Lung (tissue), 11 donors: ENCODE measurements at regions not wholly inside any gene's neighbourhood (a gene's known extent, or its start where the extent isn't known, plus 50 kb on each side); places are given as distances from the start of the nearest gene placed in this dataset.
A peak's percentile ranks its signal among the peaks of the same experiment; 100 is the strongest.

ENCODE experiments used
- ATAC-seq: fragments of 200-7000 bp; cut with Tn5 transposase; one replicate; pipeline ENCODE4 v1.9.1; 2020; ENCODE audit warnings: moderate number of reproducible peaks; ENCODE audit not compliant: insufficient read depth, low FRiP score
- DNase-seq, 3 donors: peaks; one replicate each; pipeline ENCODE4 v3.0.0-alpha.2; 2013 to 2017
- H3K27ac ChIP-seq, 2 donors: one replicate each; pipeline ENCODE4 v1.5.1; 2013; ENCODE audit warnings: mild to moderate bottlenecking in 2 of 2, moderate library complexity in 2 of 2, control low read depth in 1 of 2, inconsistent platforms in 1 of 2, low read depth in 1 of 2, low read length in 1 of 2
- H3K27me3 ChIP-seq, 3 donors: one replicate each; pipeline ENCODE4 v1.5.1; 2013; ENCODE audit warnings: low read length in 2 of 3; ENCODE audit not compliant: control insufficient read depth in 3 of 3, insufficient read depth in 3 of 3
- H3K36me3 ChIP-seq, 4 donors: one replicate each; pipeline ENCODE4 v1.5.1; 2013; ENCODE audit warnings: low read length in 4 of 4, mild to moderate bottlenecking in 1 of 4, moderate library complexity in 1 of 4; ENCODE audit not compliant: control insufficient read depth in 4 of 4, insufficient read depth in 4 of 4
- H3K4me1 ChIP-seq, 5 donors: one replicate each; pipeline ENCODE4 v1.5.1; 2013; ENCODE audit warnings: low read length in 5 of 5, mild to moderate bottlenecking in 2 of 5, moderate library complexity in 1 of 5; ENCODE audit not compliant: control insufficient read depth in 5 of 5, insufficient read depth in 5 of 5
- H3K4me3 ChIP-seq: one replicate; pipeline ENCODE4 v1.5.1; 2013; ENCODE audit warnings: mild to moderate bottlenecking, control low read depth, moderate library complexity
- H3K9ac ChIP-seq, 2 donors: one replicate each; pipeline ENCODE4 v1.5.1; 2013; ENCODE audit warnings: low read length in 2 of 2, control low read depth in 1 of 2; ENCODE audit not compliant: insufficient read depth in 1 of 2
- H3K9me3 ChIP-seq, 4 donors: one replicate each; pipeline ENCODE4 v1.5.1; 2013; ENCODE audit warnings: low read length in 3 of 4, mild to moderate bottlenecking in 1 of 4, moderate library complexity in 1 of 4; ENCODE audit not compliant: control insufficient read depth in 4 of 4, insufficient read depth in 3 of 4
- CTCF ChIP-seq: IDR thresholded peaks from 2 replicates; pipeline ENCODE4 v1.5.1; 2012; ENCODE audit warnings: mild to moderate bottlenecking; ENCODE audit errors: control extremely low read depth, extremely low read depth
- WGBS, 2 donors: extraction: QIAGEN DNeasy Blood & Tissue Kit; methylation state at CpG; one replicate each; pipeline ENCODE4 v1.1.7; 2013; 5-methylcytosine and 5-hydroxymethylcytosine counted together
- donor health status: control.
- donor health status: control.
- donor health status: Bipolar disorder and iron deficiency.
- donor health status: healthy.
- donor health status: DM: yes; HTN: yes; CAD: no.

- Histone ChIP-seq H3K36me3 (no peaks in the 10 kb centered on the region), H3K4me3 (no peak overlapping the region), H3K27me3 (no peaks in the 10 kb centered on the region), H3K4me1 (peaks cover 0 to 14% (median 4%) of the 10 kb centered on the region in 5 donors), H3K9ac (no peak overlapping the region), H3K27ac (no peak overlapping the region), H3K9me3 (peaks cover 0 to 4% (median 0%) of the 10 kb centered on the region in 4 donors)
- DNase-seq (no peak), ATAC-seq (no peak)
- no peak for TF ChIP-seq CTCF
- WGBS, 2 donors, result 72 to 76% methylated on average over 9 of the region's 9 CpGs
These were observed 523.4 kb downstream of the FGF9 start for GRCh38 chr13:22194106-22194805.

- Histone ChIP-seq H3K27me3 (no peaks in the 10 kb centered on the region), H3K4me1 (peaks cover 0 to 14% (median 4%) of the 10 kb centered on the region in 5 donors), H3K4me3 (no peak overlapping the region), H3K9ac (no peak overlapping the region), H3K36me3 (no peaks in the 10 kb centered on the region), H3K9me3 (peaks cover 0 to 2% (median 0%) of the 10 kb centered on the region in 4 donors), H3K27ac (no peak overlapping the region)
- TF ChIP-seq CTCF, result no peak
- ATAC-seq (no peak), DNase-seq (no peak)
- WGBS, 2 donors, result 80 to 87% methylated on average over 5 of the region's 5 CpGs
These were observed 524.9 kb downstream of the FGF9 start for GRCh38 chr13:22195726-22196125.

GRCh38 chr13:22196777-22197176 is 525.9 kb downstream of the FGF9 start:
- ATAC-seq (no peak), DNase-seq (no peak)
- Histone ChIP-seq H3K27me3 (no peaks in the 10 kb centered on the region), H3K9ac (no peak overlapping the region), H3K27ac (no peak overlapping the region), H3K9me3 (peaks cover 0 to 2% (median 0%) of the 10 kb centered on the region in 4 donors), H3K4me3 (no peak overlapping the region), H3K4me1 (peaks cover 0 to 14% (median 4%) of the 10 kb centered on the region in 5 donors), H3K36me3 (no peaks in the 10 kb centered on the region)
- no peak for TF ChIP-seq CTCF

- 48 to 61% methylated on average over 4 of the region's 4 CpGs for WGBS, 2 donors
- Histone ChIP-seq H3K27me3 (no peaks in the 10 kb centered on the region), H3K4me3 (no peak overlapping the region), H3K9ac (no peak overlapping the region), H3K4me1 (peaks cover 0 to 14% (median 4%) of the 10 kb centered on the region in 5 donors), H3K36me3 (no peaks in the 10 kb centered on the region), H3K27ac (no peak overlapping the region), H3K9me3 (peaks cover 0 to 2% (median 0%) of the 10 kb centered on the region in 4 donors)
- peak; percentile 41 for ATAC-seq
- no peak for TF ChIP-seq CTCF
- no peak for DNase-seq
These were observed 527.1 kb downstream of the FGF9 start for GRCh38 chr13:22198001-22198400.
